K562 (cell line): ENCODE measurements at regions not wholly inside any gene's neighbourhood (a gene's known extent, or its start where the extent isn't known, plus 50 kb on each side); places are given as distances from the start of the nearest gene placed in this dataset.

ENCODE experiments used
- BCLAF1 ChIP-seq, 2 experiments: fragments of 450-650 bp in 1 of 2; IDR thresholded peaks; 2 replicates each; pipeline ENCODE4 v1.6.1; 2011 to 2017; ENCODE audit warnings: low read depth in 2 of 2, antibody characterized with exemption in 1 of 2, borderline replicate concordance in 1 of 2, low read length in 1 of 2, mild to moderate bottlenecking in 1 of 2, mixed read lengths in 1 of 2; ENCODE audit not compliant: control insufficient read depth in 1 of 2
- DPF2 ChIP-seq: fragments of 450-650 bp; IDR thresholded peaks from 2 replicates; pipeline ENCODE4 v1.6.1; 2016
- JUND ChIP-seq, 2 experiments: IDR thresholded peaks; 2 replicates in 1 of 2; 3 replicates in 1 of 2; pipeline ENCODE4 v1.6.1; 2011; ENCODE audit warnings: borderline replicate concordance in 2 of 2, low read depth in 2 of 2, low read length in 2 of 2, improper control_type of control experiment in 1 of 2, missing biosample characterization in 1 of 2, missing genetic modification characterization in 1 of 2, missing genetic modification reagents in 1 of 2
- KDM2B ChIP-seq: fragments of 250-450 bp; sonication (Bioruptor Pico); IDR thresholded peaks from 2 replicates; pipeline ENCODE4 v1.8.0; 2021; ENCODE audit warnings: mild to moderate bottlenecking, moderate library complexity
- MEF2D ChIP-seq: conservative IDR thresholded peaks from 2 replicates; pipeline ENCODE4 v1.6.1; 2016; ENCODE audit warnings: low read depth, missing genetic modification characterization, missing compliant biosample characterization
- RERE ChIP-seq: sonication (generic); formaldehyde crosslinking; IDR thresholded peaks from 2 replicates; pipeline ENCODE4 v1.8.0; 2023; ENCODE audit warnings: missing genetic modification reagents, mild to moderate bottlenecking, borderline replicate concordance
- TCF7 ChIP-seq: sonication (generic); IDR thresholded peaks from 2 replicates; pipeline ENCODE4 v1.6.1; 2016; ENCODE audit warnings: antibody characterized with exemption, borderline replicate concordance
- ZNF239 ChIP-seq: fragments of 250-450 bp; sonication (Bioruptor Pico); IDR thresholded peaks from 2 replicates; pipeline ENCODE4 v1.4.0; 2020; ENCODE audit warnings: mild to moderate bottlenecking
- ZNF592 ChIP-seq: fragments of 450-650 bp; IDR thresholded peaks from 2 replicates; pipeline ENCODE4 v1.6.1; 2017; ENCODE audit warnings: antibody characterized with exemption, mild to moderate bottlenecking
- TF ChIP-seq, protein P1 (sequence below): fragments of 250-450 bp; sonication (Bioruptor Pico); IDR thresholded peaks from 2 replicates; pipeline ENCODE4 v1.8.0; 2021; ENCODE audit warnings: borderline replicate concordance, mild to moderate bottlenecking, moderate library complexity; ENCODE audit not compliant: poor library complexity, severe bottlenecking

- TF ChIP-seq JUND (IDR thresholded peaks at IDR 0.05; ENCODE audit: borderline replicate concordance, low read depth, low read length): peak; percentile 30; the same call in 1 of the 2 replicates
- peak; percentile 40; the same call in 1 of the 3 replicates for TF ChIP-seq JUND (tag; IDR thresholded peaks at IDR 0.05; ENCODE audit: borderline replicate concordance, low read depth, low read length)
- no peak for TF ChIP-seq BCLAF1 (IDR thresholded peaks at IDR 0.05; ENCODE audit: borderline replicate concordance in 1 of 2, control insufficient read depth in 1 of 2, low read depth in 2 of 2, low read length in 1 of 2)
- no peak; the same call in 1 of the 2 replicates for TF ChIP-seq TCF7
- TF ChIP-seq ZNF592: peak; percentile 97
- TF ChIP-seq, protein P1, sequence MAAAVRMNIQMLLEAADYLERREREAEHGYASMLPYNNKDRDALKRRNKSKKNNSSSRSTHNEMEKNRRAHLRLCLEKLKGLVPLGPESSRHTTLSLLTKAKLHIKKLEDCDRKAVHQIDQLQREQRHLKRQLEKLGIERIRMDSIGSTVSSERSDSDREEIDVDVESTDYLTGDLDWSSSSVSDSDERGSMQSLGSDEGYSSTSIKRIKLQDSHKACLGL (CRISPR knock-in tag): peak; percentile 41
- TF ChIP-seq KDM2B: peak; percentile 42; the same call in 1 of the 2 replicates
- no peak for TF ChIP-seq RERE
- TF ChIP-seq ZNF239 (CRISPR knock-in tag): no peak
- TF ChIP-seq DPF2: peak; percentile 21; the same call in 1 of the 2 replicates
- peak; percentile 70; the same call in 1 of the 2 replicates for TF ChIP-seq MEF2D
Observed at GRCh38 chr1:157278383-157279137, 140.4 kb upstream of the ETV3 start (continued).
